ENCODE measurements at regions not wholly inside any gene's neighbourhood (a gene's known extent, or its start where the extent isn't known, plus 50 kb on each side); places are given as distances from the start of the nearest gene placed in this dataset.
"Not testable (repeated sequence)": the region's sequence is repeated elsewhere in the genome, so short reads cannot be mapped to it uniquely, and the experiment has no call there.

- peak; percentile 17 for DNase-seq (ENCODE audit: low read depth)
These were observed 141.8 kb upstream of the BNIP2 start for GRCh38 chr15:59830873-59831272.

GRCh38 chr15:59830098-59830497 is 141.0 kb upstream of the BNIP2 start:
- DNase-seq (ENCODE audit: low read depth) = no peak

DNA sequence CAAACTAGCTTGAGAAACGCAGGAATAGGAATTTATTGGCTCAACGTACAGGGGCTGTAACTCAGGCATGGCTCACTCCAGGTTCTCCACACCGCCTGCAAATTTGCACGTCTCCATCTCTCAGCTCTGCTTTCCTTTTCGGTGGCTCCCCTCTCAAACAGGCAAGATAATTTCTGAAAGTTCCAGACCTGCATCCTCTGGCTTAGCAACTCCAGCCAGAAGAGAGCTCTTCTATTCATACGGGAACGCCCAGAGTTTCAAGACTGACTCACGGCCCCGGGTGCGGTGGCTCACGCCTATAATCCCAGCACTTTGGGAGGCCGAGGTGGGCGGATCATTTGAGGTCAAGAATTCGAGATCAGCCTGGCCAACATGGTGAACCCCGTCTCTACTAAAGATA is 139.7 kb upstream of the BNIP2 start:
- DNase-seq (ENCODE audit: low read depth) = no peak

- DNase-seq (ENCODE audit: low read depth) = no peak
These were observed 139.1 kb upstream of the BNIP2 start for GRCh38 chr15:59828263-59828662.

- DNase-seq (ENCODE audit: low read depth) = no peak
These were observed 136.8 kb upstream of the BNIP2 start for GRCh38 chr15:59825901-59826300.

GRCh38 chr15:59821286-59821685 is 132.2 kb upstream of the BNIP2 start:
- DNase-seq (ENCODE audit: low read depth) = no peak

DNA sequence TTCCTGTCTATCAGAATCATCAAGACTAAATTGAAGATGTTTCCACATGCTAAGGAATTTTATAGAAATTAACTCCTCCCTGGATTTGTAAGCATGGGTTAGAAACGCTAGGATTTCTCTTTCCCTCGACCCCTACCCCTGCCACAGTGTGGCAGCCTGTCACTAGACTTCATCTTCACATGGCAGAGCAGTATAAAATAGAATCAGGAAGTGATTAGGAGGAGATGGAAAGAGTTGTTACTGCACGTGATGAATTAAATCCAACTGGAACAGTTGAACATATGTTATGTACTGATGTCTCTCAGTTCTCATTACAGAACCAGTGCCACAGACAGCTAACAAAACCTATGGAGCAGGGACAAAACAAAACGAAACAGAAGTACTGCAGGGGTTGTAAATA is 130.0 kb upstream of the BNIP2 start:
- no peak for DNase-seq (ENCODE audit: low read depth)

- DNase-seq (ENCODE audit: low read depth) = no peak
These were observed 129.2 kb upstream of the BNIP2 start for GRCh38 chr15:59818336-59818735.

- no peak for DNase-seq (ENCODE audit: low read depth)
These were observed 128.7 kb upstream of the BNIP2 start for GRCh38 chr15:59817834-59818233.

GRCh38 chr15:59817053-59817452 is 127.9 kb upstream of the BNIP2 start:
- no peak for DNase-seq (ENCODE audit: low read depth)

- no peak for DNase-seq (ENCODE audit: low read depth)
These were observed 125.3 kb upstream of the BNIP2 start for GRCh38 chr15:59814409-59814808.

GRCh38 chr15:59812889-59813288 is 123.8 kb upstream of the BNIP2 start:
- DNase-seq (ENCODE audit: low read depth) = no peak

GRCh38 chr15:59812250-59812870 is 123.2 kb upstream of the BNIP2 start:
- DNase-seq (ENCODE audit: low read depth) = no peak

GRCh38 chr15:59803293-59803966 is 114.3 kb upstream of the BNIP2 start:
- DNase-seq (ENCODE audit: low read depth) = peak; percentile 8

- no peak for DNase-seq (ENCODE audit: low read depth)
These were observed 112.5 kb upstream of the BNIP2 start for GRCh38 chr15:59801649-59802048.

GRCh38 chr15:59798605-59798917 is 109.4 kb upstream of the BNIP2 start:
- DNase-seq (ENCODE audit: low read depth) = no peak

- DNase-seq (ENCODE audit: low read depth) = no peak
These were observed 108.9 kb upstream of the BNIP2 start for GRCh38 chr15:59797756-59798604.

GRCh38 chr15:59794229-59794886 is 105.2 kb upstream of the BNIP2 start:
- DNase-seq (ENCODE audit: low read depth) = no peak

GRCh38 chr15:59792359-59792758 is 103.2 kb upstream of the BNIP2 start:
- no peak for DNase-seq (ENCODE audit: low read depth)

- DNase-seq (ENCODE audit: low read depth) = no peak
These were observed 102.6 kb upstream of the BNIP2 start for GRCh38 chr15:59791755-59792154.

- DNase-seq (ENCODE audit: low read depth) = no peak
These were observed 102.0 kb upstream of the BNIP2 start for GRCh38 chr15:59791079-59791478.

- DNase-seq (ENCODE audit: low read depth) = not testable (repeated sequence)
These were observed 97.3 kb upstream of the BNIP2 start for GRCh38 chr15:59786466-59786865.

DNA sequence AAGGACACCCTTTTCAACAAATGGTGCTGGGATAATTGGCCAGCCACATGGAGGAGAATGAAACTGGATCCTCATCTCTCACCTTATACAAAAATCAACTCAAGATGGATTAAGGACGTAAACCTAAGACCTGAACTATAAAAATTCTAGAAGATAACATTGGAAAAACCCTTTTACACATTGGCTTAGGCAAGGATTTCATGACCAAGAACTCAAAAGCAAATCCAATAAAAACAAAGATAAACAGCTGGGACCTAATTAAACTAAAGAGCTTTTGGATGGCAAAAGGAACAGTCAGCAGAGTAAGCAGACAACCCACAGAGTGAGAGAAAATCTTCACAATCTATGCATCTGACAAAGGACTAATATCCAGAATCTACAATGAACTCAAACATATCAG is 96.9 kb upstream of the BNIP2 start:
- DNase-seq (ENCODE audit: low read depth) = not testable (repeated sequence)

Data from iris pigment epithelial cell (primary cell).